ENCODE measurements at regions not wholly inside any gene's neighbourhood (a gene's known extent, or its start where the extent isn't known, plus 50 kb on each side); places are given as distances from the start of the nearest gene placed in this dataset.
"Not testable (repeated sequence)": the region's sequence is repeated elsewhere in the genome, so short reads cannot be mapped to it uniquely, and the experiment has no call there.

GRCh38 chrX:115840729-115841409 lies 279.9 kb downstream of the PLS3 start:
- not testable (repeated sequence) for DNase-seq (ENCODE audit: low spot score); H3K4me1 ChIP-seq (ENCODE audit: insufficient read depth); H2AFZ ChIP-seq; H3K27ac ChIP-seq; H4K20me1 ChIP-seq (ENCODE audit: insufficient read depth, poor library complexity, severe bottlenecking); H3K36me3 ChIP-seq (replicated peaks; ENCODE audit: insufficient read depth, low read depth); H3K4me3 ChIP-seq; H3K27me3 ChIP-seq; H3K79me2 ChIP-seq; H3K9me2 ChIP-seq (replicated peaks; ENCODE audit: insufficient read depth); H3K9me3 ChIP-seq (ENCODE audit: low read depth)
- 9% methylated on average over 5 of the region's 33 CpGs for WGBS (ENCODE audit: low lambda C conversion rate, missing lambda C conversion rate)
- H3K4me2 ChIP-seq: peak overlapping the region; percentile 33

- DNase-seq (ENCODE audit: low spot score); H3K36me3 ChIP-seq (replicated peaks; ENCODE audit: insufficient read depth, low read depth); H3K27ac ChIP-seq; H3K79me2 ChIP-seq; H2AFZ ChIP-seq; H3K4me3 ChIP-seq; H3K27me3 ChIP-seq; H3K4me2 ChIP-seq; H3K9me3 ChIP-seq (ENCODE audit: low read depth); H3K4me1 ChIP-seq (ENCODE audit: insufficient read depth); H3K9me2 ChIP-seq (replicated peaks; ENCODE audit: insufficient read depth); H4K20me1 ChIP-seq (ENCODE audit: insufficient read depth, poor library complexity, severe bottlenecking): not testable (repeated sequence)
- WGBS (ENCODE audit: low lambda C conversion rate, missing lambda C conversion rate): 97% methylated on average over 5 of the region's 23 CpGs
These were observed 290.0 kb downstream of the PLS3 start for GRCh38 chrX:115850986-115851385.

GRCh38 chrX:115853260-115853659 lies 292.3 kb downstream of the PLS3 start:
- not testable (repeated sequence) for DNase-seq (ENCODE audit: low spot score)

DNA sequence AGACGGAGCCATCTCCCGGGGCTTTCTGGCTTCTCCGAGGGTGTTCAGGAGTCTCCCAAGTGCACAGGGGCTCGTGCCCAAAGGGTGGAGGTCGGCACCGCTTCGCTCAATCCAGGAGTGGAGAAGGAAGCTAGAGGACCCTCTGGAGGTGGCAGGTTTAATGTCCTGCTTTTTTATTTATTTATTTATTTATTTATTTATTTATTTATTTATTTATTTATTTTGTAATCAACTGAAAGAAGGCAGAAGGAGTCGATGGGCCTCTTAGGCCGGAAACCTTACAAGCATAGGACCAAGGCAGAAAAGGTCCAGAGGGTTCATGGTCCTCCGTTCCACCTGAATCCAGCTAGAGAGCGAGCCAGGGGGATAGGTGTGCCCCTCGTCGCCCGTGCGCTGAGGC lies 289.4 kb upstream of the AGTR2 start:
- not testable (repeated sequence) for H3K36me3 ChIP-seq (replicated peaks; ENCODE audit: insufficient read depth, low read depth); H2AFZ ChIP-seq; H3K9me2 ChIP-seq (replicated peaks; ENCODE audit: insufficient read depth); H3K79me2 ChIP-seq; H3K9me3 ChIP-seq (ENCODE audit: low read depth); H3K27me3 ChIP-seq; H4K20me1 ChIP-seq (ENCODE audit: insufficient read depth, poor library complexity, severe bottlenecking); H3K4me3 ChIP-seq; H3K4me2 ChIP-seq; DNase-seq (ENCODE audit: low spot score); H3K4me1 ChIP-seq (ENCODE audit: insufficient read depth); H3K27ac ChIP-seq
- WGBS (ENCODE audit: low lambda C conversion rate, missing lambda C conversion rate): 83% methylated on average over 1 of the region's 15 CpGs

More at GRCh38 chrX:115853260-115853659, 292.3 kb downstream of the PLS3 start:
- not testable (repeated sequence) for H3K27me3 ChIP-seq; H3K9me2 ChIP-seq (replicated peaks; ENCODE audit: insufficient read depth); H3K9me3 ChIP-seq (ENCODE audit: low read depth); H3K4me3 ChIP-seq; H3K36me3 ChIP-seq (replicated peaks; ENCODE audit: insufficient read depth, low read depth); H2AFZ ChIP-seq; H3K4me2 ChIP-seq; H4K20me1 ChIP-seq (ENCODE audit: insufficient read depth, poor library complexity, severe bottlenecking); H3K4me1 ChIP-seq (ENCODE audit: insufficient read depth); H3K79me2 ChIP-seq; H3K27ac ChIP-seq
- WGBS (ENCODE audit: low lambda C conversion rate, missing lambda C conversion rate): 97% methylated on average over 18 of the region's 32 CpGs

- no CpG with 5 or more reads among the region's 13 CpGs for WGBS (ENCODE audit: low lambda C conversion rate, missing lambda C conversion rate)
These were observed 286.4 kb upstream of the AGTR2 start for GRCh38 chrX:115884121-115884520.

GRCh38 chrX:115888041-115888440 lies 282.5 kb upstream of the AGTR2 start:
- H3K4me1 ChIP-seq (ENCODE audit: insufficient read depth): not testable (repeated sequence)

More at GRCh38 chrX:115884121-115884520, 286.4 kb upstream of the AGTR2 start:
- not testable (repeated sequence) for H3K27me3 ChIP-seq; H3K9me3 ChIP-seq (ENCODE audit: low read depth); H3K4me1 ChIP-seq (ENCODE audit: insufficient read depth); H3K9me2 ChIP-seq (replicated peaks; ENCODE audit: insufficient read depth); H2AFZ ChIP-seq; DNase-seq (ENCODE audit: low spot score); H3K27ac ChIP-seq; H3K4me2 ChIP-seq; H3K79me2 ChIP-seq; H4K20me1 ChIP-seq (ENCODE audit: insufficient read depth, poor library complexity, severe bottlenecking); H3K36me3 ChIP-seq (replicated peaks; ENCODE audit: insufficient read depth, low read depth); H3K4me3 ChIP-seq

DNA sequence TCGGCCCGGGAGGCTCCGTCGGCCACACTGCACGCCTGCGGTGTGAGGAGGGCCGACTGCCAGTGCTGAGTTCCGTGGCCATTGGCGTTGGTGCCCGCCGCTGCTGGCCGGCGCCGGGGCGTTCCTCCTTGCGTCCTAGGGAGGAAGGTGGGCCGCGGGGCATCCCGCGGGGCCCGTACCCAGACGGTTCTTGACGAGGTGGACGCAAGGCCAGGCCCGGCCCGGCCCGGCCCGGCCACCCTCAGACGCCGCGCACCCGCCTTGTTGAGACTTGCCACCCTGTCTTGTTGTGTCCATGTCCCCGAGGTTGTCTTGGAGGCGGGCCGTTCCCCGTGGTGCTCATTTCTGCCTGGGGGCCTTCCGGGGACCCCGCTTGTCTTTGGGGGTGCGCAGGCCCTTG lies 282.0 kb upstream of the AGTR2 start:
- peaks cover 12% of the 10 kb centered on the region for H3K9me3 ChIP-seq (ENCODE audit: low read depth)
- not testable (repeated sequence) for H3K4me3 ChIP-seq; H3K36me3 ChIP-seq (replicated peaks; ENCODE audit: insufficient read depth, low read depth); H3K27ac ChIP-seq; H3K79me2 ChIP-seq; H3K9me2 ChIP-seq (replicated peaks; ENCODE audit: insufficient read depth); H2AFZ ChIP-seq; H4K20me1 ChIP-seq (ENCODE audit: insufficient read depth, poor library complexity, severe bottlenecking); H3K27me3 ChIP-seq; H3K4me1 ChIP-seq (ENCODE audit: insufficient read depth); DNase-seq (ENCODE audit: low spot score); H3K4me2 ChIP-seq
- WGBS (ENCODE audit: low lambda C conversion rate, missing lambda C conversion rate): 99% methylated on average over 25 of the region's 39 CpGs

More at GRCh38 chrX:115888041-115888440, 282.5 kb upstream of the AGTR2 start:
- not testable (repeated sequence) for H3K27me3 ChIP-seq; DNase-seq (ENCODE audit: low spot score); H3K27ac ChIP-seq; H3K36me3 ChIP-seq (replicated peaks; ENCODE audit: insufficient read depth, low read depth); H3K9me2 ChIP-seq (replicated peaks; ENCODE audit: insufficient read depth); H3K4me2 ChIP-seq; H2AFZ ChIP-seq; H3K79me2 ChIP-seq; H4K20me1 ChIP-seq (ENCODE audit: insufficient read depth, poor library complexity, severe bottlenecking); H3K4me3 ChIP-seq
- H3K9me3 ChIP-seq (ENCODE audit: low read depth): peaks cover 12% of the 10 kb centered on the region
- 96% methylated on average over 18 of the region's 29 CpGs for WGBS (ENCODE audit: low lambda C conversion rate, missing lambda C conversion rate)
